ENCODE measurements at regions not wholly inside any gene's neighbourhood (a gene's known extent, or its start where the extent isn't known, plus 50 kb on each side); places are given as distances from the start of the nearest gene placed in this dataset.

- intact Hi-C loops (cut with micrococcal nuclease): no loop called here
- ATAC-seq: no peak
- no peak for DNase-seq
Measured at GRCh38 chr6:43916924-43917877, 147.2 kb downstream of the VEGFA start.

DNA sequence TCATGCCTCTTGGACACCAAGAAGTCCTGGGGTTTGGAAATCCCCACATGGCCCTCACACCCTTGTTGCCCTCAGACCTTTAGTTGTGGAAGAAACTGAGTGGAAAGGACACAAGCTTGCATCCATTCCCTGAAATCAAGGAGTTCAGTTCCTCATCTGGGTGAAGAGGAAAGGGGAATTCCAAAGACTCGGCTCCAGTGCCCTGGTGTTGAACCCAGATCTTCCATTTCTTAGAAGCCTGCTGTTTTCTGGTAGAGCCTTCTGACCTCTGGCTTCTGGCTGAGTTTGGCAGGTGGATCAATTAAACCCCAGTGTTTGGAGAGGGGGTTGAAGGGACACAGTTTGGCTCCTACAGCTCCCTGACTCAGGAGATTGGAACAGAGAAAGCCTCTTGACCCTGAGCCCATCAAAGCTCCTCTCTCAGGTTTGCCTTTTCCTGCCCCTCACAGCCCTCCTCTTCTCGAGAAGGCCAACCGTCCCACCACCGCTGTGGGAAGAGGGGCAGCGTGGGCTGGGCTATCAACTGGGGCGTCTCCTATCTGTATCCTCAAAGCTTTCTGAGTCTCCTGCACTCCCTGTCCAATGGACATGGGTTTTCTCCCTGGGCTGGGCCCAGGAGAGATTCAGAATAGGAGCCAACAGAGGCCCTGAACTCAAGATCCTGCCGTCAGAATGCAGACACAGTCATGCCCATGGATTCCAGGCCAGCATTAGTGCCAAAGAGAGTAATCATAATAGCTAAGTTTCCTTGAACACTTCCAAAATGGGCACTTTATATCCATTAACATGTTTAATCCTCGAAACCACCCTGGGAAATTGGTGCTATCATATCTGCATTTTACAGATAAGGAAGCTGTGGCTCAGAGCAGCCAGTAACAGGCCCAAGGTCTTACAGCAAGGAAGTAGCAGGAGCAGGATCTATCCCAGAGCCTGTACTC lies 146.2 kb downstream of the VEGFA start:
- ATAC-seq: no peak
- DNase-seq: no peak
- intact Hi-C loops (cut with micrococcal nuclease): no loop called here

DNA sequence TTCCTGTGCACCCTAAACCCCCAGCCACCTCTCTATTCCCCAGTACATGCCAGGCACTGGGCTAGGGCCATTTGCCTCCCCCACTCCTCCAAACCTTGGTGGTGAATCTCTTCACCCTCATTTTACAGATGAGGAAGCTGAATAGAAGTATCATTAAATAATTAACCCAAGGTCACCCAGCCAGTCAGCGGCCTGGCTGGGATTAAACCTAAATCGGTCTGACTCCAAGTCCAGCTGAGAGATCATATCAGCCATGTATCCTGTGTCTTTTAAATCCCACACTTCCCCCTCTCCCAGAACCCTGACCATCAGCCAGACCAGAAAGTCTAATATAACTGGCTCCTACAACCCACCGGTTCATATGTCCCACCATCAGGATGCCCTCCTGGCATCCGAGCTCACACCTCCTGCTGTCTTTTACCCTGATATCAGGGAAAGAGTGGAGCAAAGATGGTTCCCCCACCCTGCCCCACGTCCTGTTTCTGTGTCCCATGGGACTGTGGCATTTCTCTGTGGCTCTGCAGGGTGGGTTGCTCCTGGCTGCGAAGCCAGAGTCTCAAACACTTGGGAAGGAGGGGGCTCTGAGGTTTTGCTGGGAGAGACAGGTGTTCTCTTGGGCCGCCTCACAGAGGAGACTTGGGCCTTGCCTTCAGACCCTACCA lies 145.3 kb downstream of the VEGFA start:
- no peak for DNase-seq
- no peak for ATAC-seq
- intact Hi-C loops (cut with micrococcal nuclease): no loop called here

DNA sequence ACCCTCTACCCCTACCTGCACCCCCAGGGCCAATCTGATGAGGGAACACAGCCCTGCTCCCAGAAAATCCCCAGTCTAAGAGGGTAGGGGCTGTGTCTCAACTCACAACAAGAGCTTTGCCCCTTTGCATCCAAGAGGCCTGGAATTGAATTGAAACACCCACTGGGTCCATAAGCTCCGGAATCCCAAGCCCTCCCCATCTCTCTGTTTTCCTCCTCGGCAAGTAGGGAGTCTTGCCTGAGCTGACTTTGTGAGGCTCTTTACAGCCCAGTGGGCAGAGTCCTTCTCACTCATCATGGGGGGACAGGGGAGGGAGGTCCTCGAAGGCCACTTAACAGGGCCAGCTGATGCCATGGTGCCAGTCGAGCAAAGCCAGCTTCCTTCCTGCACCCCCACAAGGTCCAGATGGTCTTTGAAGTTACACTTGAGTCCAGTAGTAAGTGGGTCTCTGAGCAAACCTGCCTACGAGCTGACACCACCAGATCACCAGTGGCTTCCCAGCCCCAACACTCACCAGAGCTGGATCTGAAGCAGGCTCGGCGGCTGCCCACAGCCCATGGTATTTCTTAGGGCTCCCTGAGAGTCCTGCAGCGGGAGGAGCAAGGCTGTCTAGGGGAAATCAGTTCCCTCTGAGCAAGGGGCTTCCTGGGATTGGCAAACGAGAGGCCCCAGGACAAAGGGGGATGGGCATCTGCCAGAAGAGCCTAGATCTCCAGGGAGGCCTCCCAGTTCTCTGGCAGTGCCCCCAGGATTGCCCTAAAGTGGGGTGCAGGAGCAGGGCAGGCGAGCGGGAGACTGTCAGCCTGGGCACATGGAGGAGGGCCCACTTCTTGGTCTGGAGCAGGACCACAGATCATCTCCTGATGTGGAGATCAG lies 144.5 kb downstream of the VEGFA start:
- no peak for ATAC-seq
- intact Hi-C loops (cut with micrococcal nuclease): no loop called here
- DNase-seq: no peak

GRCh38 chr6:43913375-43914271 lies 143.6 kb downstream of the VEGFA start:
- DNase-seq: no peak
- peak; percentile 42 for ATAC-seq
- intact Hi-C loops (cut with micrococcal nuclease): no loop called here

GRCh38 chr6:43912598-43913371 lies 142.8 kb downstream of the VEGFA start:
- no peak for ATAC-seq
- intact Hi-C loops (cut with micrococcal nuclease): no loop called here
- DNase-seq: no peak

DNA sequence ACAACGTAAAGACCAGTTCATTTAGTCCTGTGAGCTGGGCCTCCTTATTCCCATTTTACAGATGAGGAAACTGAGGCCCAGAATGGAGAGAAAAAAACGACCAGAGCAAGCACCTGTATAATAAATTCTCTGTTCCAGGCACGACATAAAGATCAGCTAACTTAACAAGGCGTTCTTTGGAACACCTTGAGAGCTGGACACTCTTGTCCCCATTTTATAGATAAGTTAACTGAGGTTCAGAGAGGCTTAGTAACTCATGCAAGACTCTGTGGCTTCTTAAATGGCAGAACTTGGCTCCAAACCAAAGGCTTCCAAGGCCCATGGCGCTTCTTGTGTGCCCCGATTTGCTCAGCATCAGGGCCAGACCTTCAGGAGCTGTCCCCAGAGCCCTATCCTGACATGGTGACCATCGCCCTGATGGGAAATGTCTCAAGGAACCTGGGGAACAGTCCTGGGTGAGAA lies 142.1 kb downstream of the VEGFA start:
- no peak for ATAC-seq
- no peak for DNase-seq
- intact Hi-C loops (cut with micrococcal nuclease): no loop called here

- DNase-seq (no peak), ATAC-seq (no peak)
- intact Hi-C loops (cut with micrococcal nuclease): no loop called here
Measured at GRCh38 chr6:43911354-43912115, 141.5 kb downstream of the VEGFA start.

GRCh38 chr6:43910638-43911353 lies 140.8 kb downstream of the VEGFA start:
- intact Hi-C loops (cut with micrococcal nuclease): no loop called here
- no peak for DNase-seq
- ATAC-seq: no peak

DNA sequence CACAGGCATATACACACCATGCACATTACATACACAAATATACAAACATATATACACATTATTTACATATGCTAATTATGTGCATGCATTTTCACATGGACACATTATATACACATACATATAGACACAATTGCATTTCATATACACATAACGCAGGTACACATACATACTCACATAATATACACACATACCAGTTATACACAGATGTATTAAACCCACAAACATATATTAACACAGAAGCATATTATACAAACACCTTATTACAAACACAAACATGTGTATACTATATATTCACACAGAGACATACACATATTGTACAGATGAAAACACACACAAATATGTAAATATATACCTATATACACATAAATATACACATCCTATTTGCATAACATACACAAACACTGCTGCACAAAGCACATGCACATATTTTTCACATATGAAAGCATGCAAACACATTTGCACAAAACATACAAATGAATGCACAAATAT lies 140.2 kb downstream of the VEGFA start:
- intact Hi-C loops (cut with micrococcal nuclease): no loop called here
- DNase-seq: no peak
- no peak for ATAC-seq

- ATAC-seq (peak; percentile 86), DNase-seq (peak; percentile 72)
- intact Hi-C loops (cut with micrococcal nuclease): no loop called here
Measured at GRCh38 chr6:43909474-43910148, 139.6 kb downstream of the VEGFA start.

GRCh38 chr6:43907789-43908472 lies 137.9 kb downstream of the VEGFA start:
- DNase-seq (peak; percentile 62), ATAC-seq (peak; percentile 82)
- intact Hi-C loops (cut with micrococcal nuclease): no loop called here

DNA sequence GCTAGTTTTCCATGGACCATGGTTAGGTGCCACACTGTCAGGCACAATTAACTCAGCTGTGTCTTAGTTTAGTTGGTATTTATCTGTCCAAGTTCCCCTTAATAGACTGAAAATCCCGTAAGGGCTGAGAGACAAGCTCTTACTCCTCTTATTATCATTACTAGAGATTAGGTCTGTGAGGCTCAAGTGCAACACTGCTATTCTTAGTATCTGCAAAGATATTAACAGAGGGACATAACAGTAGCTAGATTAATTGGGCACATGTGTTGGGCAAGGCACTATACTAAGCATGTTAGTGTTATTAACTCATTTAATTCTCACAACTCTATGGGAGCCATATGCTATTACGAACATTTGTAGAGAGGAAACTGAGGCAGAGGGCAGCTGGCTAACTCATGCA lies 137.3 kb downstream of the VEGFA start:
- intact Hi-C loops (cut with micrococcal nuclease): no loop called here
- DNase-seq (no peak), ATAC-seq (peak; percentile 59)

Data from left ventricle myocardium superior (tissue), 1 donor.